IMR-90 (cell line): ENCODE measurements at regions not wholly inside any gene's neighbourhood (a gene's known extent, or its start where the extent isn't known, plus 50 kb on each side); places are given as distances from the start of the nearest gene placed in this dataset.

Experiments
- ATAC-seq: fragments of 200-7000 bp; cut with Tn5 transposase; 2 replicates; pipeline ENCODE4 v1.9.1; 2020; ENCODE audit warnings: low read depth, mild to moderate bottlenecking, moderate library complexity
- BruUV-seq: library from RNA; stranded (reverse); fragments of 400-500 nt; replicated peaks from 2 replicates; lab custom pipeline; 2021; lab: Mats Ljungman, UMichigan
- CTCF ChIA-PET: fragments of 300-600 bp; formaldehyde crosslinking; extraction: SDS; loops from one replicate; lab custom pipeline; 2021; ENCODE audit warnings: antibody characterized with exemption; lab: Yijun Ruan, JAX
- POLR2A ChIA-PET: fragments of 300-600 bp; sonication (Branson Sonifier 250); formaldehyde crosslinking; loops from one replicate; lab custom pipeline; 2022; ENCODE audit warnings: antibody characterized with exemption; ENCODE audit not compliant: unreplicated experiment; lab: Charles Lee
- DNase-seq: peaks from one replicate; pipeline ENCODE4 v3.0.0; 2013
- H2AFZ ChIP-seq: replicated peaks from 2 replicates; pipeline ENCODE3; 2013; ENCODE audit warnings: low read length, mild to moderate bottlenecking; ENCODE audit not compliant: poor library complexity
- H2AK5ac ChIP-seq: 2 replicates; pipeline ENCODE4 v1.6.1; 2013; ENCODE audit warnings: low read depth, low read length, inconsistent platforms
- H2AK9ac ChIP-seq: replicated peaks from 2 replicates; pipeline ENCODE3; 2013; ENCODE audit warnings: mild to moderate bottlenecking, low read depth, low read length, moderate library complexity; ENCODE audit not compliant: poor library complexity
- H2BK120ac ChIP-seq: 2 replicates; pipeline ENCODE4 v1.6.1; 2013; ENCODE audit warnings: low read depth, low read length, inconsistent platforms
- H2BK15ac ChIP-seq: 3 replicates; pipeline ENCODE4 v1.6.1; 2013; ENCODE audit warnings: low read depth, low read length, inconsistent platforms
- H2BK20ac ChIP-seq: 2 replicates; pipeline ENCODE4 v1.6.1; 2013; ENCODE audit warnings: low read depth, mild to moderate bottlenecking, inconsistent platforms, low read length, moderate library complexity
- H2BK5ac ChIP-seq: 2 replicates; pipeline ENCODE4 v1.6.1; 2013; ENCODE audit warnings: mild to moderate bottlenecking, low read depth, low read length, inconsistent platforms; ENCODE audit not compliant: poor library complexity, severe bottlenecking
- H3K14ac ChIP-seq: replicated peaks from 2 replicates; pipeline ENCODE4 v1.6.1; 2013; ENCODE audit warnings: low read depth, low read length, inconsistent platforms
- H3K18ac ChIP-seq: 2 replicates; pipeline ENCODE4 v1.6.1; 2013; ENCODE audit warnings: low read depth, low read length, control low read depth
- H3K23ac ChIP-seq: 2 replicates; pipeline ENCODE4 v1.6.1; 2013; ENCODE audit warnings: low read depth, low read length, inconsistent platforms
- H3K27ac ChIP-seq: 2 replicates; pipeline ENCODE4 v1.5.1; 2013; ENCODE audit warnings: mild to moderate bottlenecking, control low read depth, low read length; ENCODE audit not compliant: insufficient read depth
- H3K27me3 ChIP-seq: 2 replicates; pipeline ENCODE4 v1.6.1; 2013; ENCODE audit warnings: low read length; ENCODE audit not compliant: control insufficient read depth, insufficient read depth
- H3K36me3 ChIP-seq: 2 replicates; pipeline ENCODE4 v1.6.1; 2013; ENCODE audit warnings: low read length, mixed read lengths; ENCODE audit not compliant: control insufficient read depth, insufficient read depth
- H3K4ac ChIP-seq: 2 replicates; pipeline ENCODE4 v1.6.1; 2013; ENCODE audit warnings: low read depth, low read length, inconsistent platforms
- H3K4me1 ChIP-seq: 2 replicates; pipeline ENCODE4 v1.6.1; 2013; ENCODE audit warnings: low read length, mixed read lengths; ENCODE audit not compliant: control insufficient read depth, insufficient read depth
- H3K4me2 ChIP-seq: 2 replicates; pipeline ENCODE4 v1.6.1; 2013; ENCODE audit warnings: low read depth, mild to moderate bottlenecking, control low read depth, low read length, moderate library complexity
- H3K4me3 ChIP-seq: 2 replicates; pipeline ENCODE4 v1.5.1; 2013; ENCODE audit warnings: low read depth, mild to moderate bottlenecking, control low read depth, low read length, moderate library complexity; ENCODE audit not compliant: insufficient read depth
- H3K56ac ChIP-seq: 2 replicates; pipeline ENCODE4 v1.6.1; 2013; ENCODE audit warnings: low read length, inconsistent platforms; ENCODE audit not compliant: insufficient read depth; ENCODE audit errors: extremely low read depth
- H3K79me1 ChIP-seq, 2 experiments: 2 replicates each; pipeline ENCODE4 v1.6.1; 2013; ENCODE audit warnings: low read length in 2 of 2, inconsistent platforms in 1 of 2, low read depth in 1 of 2
- H3K9ac ChIP-seq: 2 replicates; pipeline ENCODE4 v1.6.1; 2013; ENCODE audit warnings: low read depth, low read length, control low read depth
- H3K9me1 ChIP-seq: 2 replicates; pipeline ENCODE4 v1.6.1; 2013; ENCODE audit warnings: low read length, inconsistent platforms; ENCODE audit not compliant: insufficient read depth
- H3K9me3 ChIP-seq: 2 replicates; pipeline ENCODE4 v1.6.1; 2013; ENCODE audit warnings: low read length; ENCODE audit not compliant: control insufficient read depth, insufficient read depth
- H4K20me1 ChIP-seq: 2 replicates; pipeline ENCODE4 v1.6.1; 2013; ENCODE audit warnings: low read length, inconsistent platforms; ENCODE audit not compliant: insufficient read depth
- H4K5ac ChIP-seq: 2 replicates; pipeline ENCODE4 v1.6.1; 2013; ENCODE audit warnings: mild to moderate bottlenecking, low read depth, low read length, control low read depth
- H4K8ac ChIP-seq, 2 experiments: 2 replicates each; pipeline ENCODE4 v1.6.1; 2013; ENCODE audit warnings: low read depth in 2 of 2, low read length in 2 of 2, control low read depth in 1 of 2, inconsistent platforms in 1 of 2
- H4K91ac ChIP-seq: 2 replicates; pipeline ENCODE4 v1.6.1; 2013; ENCODE audit warnings: low read depth, low read length, inconsistent platforms; ENCODE audit not compliant: insufficient read depth
- BHLHE40 ChIP-seq: fragments of 150-350 bp; IDR thresholded peaks from 2 replicates; pipeline ENCODE4 v1.6.1; 2016; ENCODE audit warnings: mild to moderate bottlenecking, low read depth, low read length
- CEBPB ChIP-seq: IDR thresholded peaks from 2 replicates; pipeline ENCODE4 v1.6.1; 2012; ENCODE audit warnings: low read depth, low read length, improper control_type of control experiment
- CHD1 ChIP-seq: IDR thresholded peaks from 2 replicates; pipeline ENCODE4 v1.6.1; 2012; ENCODE audit warnings: low read depth, low read length, improper control_type of control experiment
- ELK1 ChIP-seq: fragments of 150-350 bp; IDR thresholded peaks from 2 replicates; pipeline ENCODE4 v1.6.1; 2016; ENCODE audit warnings: low read depth, mild to moderate bottlenecking, low read length, moderate library complexity, borderline replicate concordance
- FOS ChIP-seq: fragments of 150-350 bp; IDR thresholded peaks from 2 replicates; pipeline ENCODE4 v1.6.1; 2016; ENCODE audit warnings: low read depth, low read length
- MAFK ChIP-seq: IDR thresholded peaks from 2 replicates; pipeline ENCODE4 v1.6.1; 2012; ENCODE audit warnings: low read depth, low read length, improper control_type of control experiment
- MAZ ChIP-seq: IDR thresholded peaks from 2 replicates; pipeline ENCODE4 v1.6.1; 2012; ENCODE audit warnings: low read depth, mild to moderate bottlenecking, low read length, improper control_type of control experiment, moderate library complexity, borderline replicate concordance
- MXI1 ChIP-seq: IDR thresholded peaks from 2 replicates; pipeline ENCODE4 v1.6.1; 2012; ENCODE audit warnings: low read depth, mild to moderate bottlenecking, low read length, moderate library complexity, borderline replicate concordance
- NFE2L2 ChIP-seq: fragments of 150-350 bp; IDR thresholded peaks from 2 replicates; pipeline ENCODE4 v1.6.1; 2016; ENCODE audit warnings: low read depth, mild to moderate bottlenecking, low read length
- POLR2A ChIP-seq: IDR thresholded peaks from 2 replicates; pipeline ENCODE4 v1.6.1; 2012; ENCODE audit warnings: mild to moderate bottlenecking, low read depth, low read length
- RAD21 ChIP-seq: IDR thresholded peaks from 2 replicates; pipeline ENCODE4 v1.6.1; 2012; ENCODE audit warnings: low read length, improper control_type of control experiment
- RCOR1 ChIP-seq: IDR thresholded peaks from 2 replicates; pipeline ENCODE4 v1.6.1; 2012; ENCODE audit warnings: mild to moderate bottlenecking, low read length, improper control_type of control experiment; ENCODE audit not compliant: insufficient replicate concordance
- RFX5 ChIP-seq: IDR thresholded peaks from 2 replicates; pipeline ENCODE4 v1.8.0; 2012; ENCODE audit warnings: low read depth, mild to moderate bottlenecking, low read length, moderate library complexity
- SMC3 ChIP-seq: fragments of 150-350 bp; IDR thresholded peaks from 2 replicates; pipeline ENCODE4 v1.6.1; 2016; ENCODE audit warnings: low read depth, mild to moderate bottlenecking, antibody characterized with exemption, low read length, moderate library complexity
- USF2 ChIP-seq: fragments of 150-350 bp; IDR thresholded peaks from 2 replicates; pipeline ENCODE4 v1.6.1; 2017; ENCODE audit warnings: mild to moderate bottlenecking, antibody characterized with exemption, low read length, low read depth
- WGBS, 2 experiments: methylation state at CpG; one replicate each; pipeline versions ENCODE4 v1.1.5 to v1.1.7; 2013; ENCODE audit warnings: missing lambda C conversion rate in 2 of 2; ENCODE audit not compliant: insufficient read length in 1 of 2; ENCODE audit errors: extremely low coverage in 2 of 2; 5-methylcytosine and 5-hydroxymethylcytosine counted together
- dilution Hi-C: fragments of 300-500 bp; cut with HindIII; formaldehyde crosslinking; loops from one replicate; pipeline ENCODE4 v1.14.3; 2018; ENCODE audit warnings: low sequenced_read_pairs; ENCODE audit not compliant: unreplicated experiment
- in situ Hi-C: fragments of 300-500 bp; cut with MboI; formaldehyde crosslinking; loops from 3 replicates; pipeline ENCODE4 v1.14.3; 2019; ENCODE audit warnings: low sequenced_read_pairs, inconsistent platforms, mixed read lengths
- intact Hi-C: fragments of 100-400 bp; cut with micrococcal nuclease; formaldehyde crosslinking; loops from 2 replicates; pipeline ENCODE4 v1.10.0; 2022
- TF ChIP-seq, protein P1 (sequence below): conservative IDR thresholded peaks from 2 replicates; pipeline ENCODE4 v1.5.1; 2012; ENCODE audit warnings: mild to moderate bottlenecking, low read depth, low read length, improper control_type of control experiment

DNA sequence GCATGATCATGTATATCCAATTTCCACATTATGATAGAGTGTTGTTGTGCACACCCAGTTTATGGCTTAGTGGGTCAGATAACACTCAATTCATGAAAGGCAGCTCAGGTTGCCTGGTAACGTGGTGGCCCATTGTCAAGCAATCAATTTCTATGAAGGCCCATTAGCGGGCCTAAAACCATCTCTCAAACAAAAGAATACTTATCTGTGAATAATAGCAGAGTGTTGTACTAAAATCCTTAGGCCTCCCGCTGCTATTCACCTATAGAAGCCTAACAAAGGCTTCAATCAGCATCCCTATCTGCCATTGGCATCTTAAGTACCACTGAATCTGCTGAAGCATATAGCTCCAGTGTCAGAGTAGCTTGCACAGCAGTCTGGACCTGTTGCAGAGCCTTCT, 849.6 kb upstream of the POU3F4 start:
- Histone ChIP-seq H2AK9ac (no peak overlapping the region), H3K18ac (no peak overlapping the region), H3K4me1 (no peaks in the 10 kb centered on the region), H3K79me1 (no peaks in the 10 kb centered on the region), H3K23ac (no peak overlapping the region), H3K9ac (no peak overlapping the region), H2AFZ (no peak overlapping the region), H3K14ac (no peak overlapping the region), H3K36me3 (no peaks in the 10 kb centered on the region), H2BK15ac (no peak overlapping the region), H4K5ac (no peak overlapping the region), H3K27ac (no peak overlapping the region), H3K4ac (no peak overlapping the region), H3K56ac (no peak overlapping the region), H4K20me1 (no peaks in the 10 kb centered on the region), H3K4me2 (no peak overlapping the region), H2BK120ac (no peak overlapping the region), H3K4me3 (no peak overlapping the region), H3K9me3 (no peaks in the 10 kb centered on the region), H2AK5ac (no peak overlapping the region), H2BK5ac (no peak overlapping the region), H3K27me3 (no peaks in the 10 kb centered on the region), H4K8ac (no peak overlapping the region), H4K91ac (no peak overlapping the region), H3K9me1 (no peaks in the 10 kb centered on the region), H2BK20ac (no peak overlapping the region)
- intact Hi-C loops, result no loop called here
- no peak for ATAC-seq
- ChIA-PET CTCF (no interaction called here), POLR2A (no interaction called here)
- TF ChIP-seq, protein P1, sequence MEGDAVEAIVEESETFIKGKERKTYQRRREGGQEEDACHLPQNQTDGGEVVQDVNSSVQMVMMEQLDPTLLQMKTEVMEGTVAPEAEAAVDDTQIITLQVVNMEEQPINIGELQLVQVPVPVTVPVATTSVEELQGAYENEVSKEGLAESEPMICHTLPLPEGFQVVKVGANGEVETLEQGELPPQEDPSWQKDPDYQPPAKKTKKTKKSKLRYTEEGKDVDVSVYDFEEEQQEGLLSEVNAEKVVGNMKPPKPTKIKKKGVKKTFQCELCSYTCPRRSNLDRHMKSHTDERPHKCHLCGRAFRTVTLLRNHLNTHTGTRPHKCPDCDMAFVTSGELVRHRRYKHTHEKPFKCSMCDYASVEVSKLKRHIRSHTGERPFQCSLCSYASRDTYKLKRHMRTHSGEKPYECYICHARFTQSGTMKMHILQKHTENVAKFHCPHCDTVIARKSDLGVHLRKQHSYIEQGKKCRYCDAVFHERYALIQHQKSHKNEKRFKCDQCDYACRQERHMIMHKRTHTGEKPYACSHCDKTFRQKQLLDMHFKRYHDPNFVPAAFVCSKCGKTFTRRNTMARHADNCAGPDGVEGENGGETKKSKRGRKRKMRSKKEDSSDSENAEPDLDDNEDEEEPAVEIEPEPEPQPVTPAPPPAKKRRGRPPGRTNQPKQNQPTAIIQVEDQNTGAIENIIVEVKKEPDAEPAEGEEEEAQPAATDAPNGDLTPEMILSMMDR, result no peak
- TF ChIP-seq MAZ (no peak), RAD21 (no peak), RCOR1 (no peak), CHD1 (no peak), SMC3 (no peak), CEBPB (no peak), ELK1 (no peak), BHLHE40 (no peak), NFE2L2 (no peak), MXI1 (no peak), POLR2A (no peak), MAFK (no peak), USF2 (no peak), RFX5 (no peak), FOS (no peak)
- no peak for DNase-seq
- no TSS peak for BruUV-seq
- in situ Hi-C loops, result no loop called here
- no CpG with 5 or more reads among the region's 3 CpGs for WGBS, 2 experiments
- dilution Hi-C loops, result no loop called here
